Peyer's patch (tissue), 4 donors: ENCODE measurements at regions not wholly inside any gene's neighbourhood (a gene's known extent, or its start where the extent isn't known, plus 50 kb on each side); places are given as distances from the start of the nearest gene placed in this dataset.

ENCODE experiments used
- DNase-seq, 3 donors: peaks; one replicate each; pipeline ENCODE4 v3.0.0-alpha.2; 2017 to 2019
- H3K27ac ChIP-seq, 4 donors: fragments of 200-600 bp; sonication (generic); one replicate each; pipeline ENCODE4 v1.5.1; 2016 to 2019
- H3K27me3 ChIP-seq, 2 donors: fragments of 200-600 bp; sonication (generic); one replicate each; pipeline ENCODE4 v1.5.1; 2019
- H3K36me3 ChIP-seq, 3 donors: fragments of 200-600 bp; sonication (generic); one replicate each; pipeline ENCODE4 v1.5.1; 2016 to 2019
- H3K4me1 ChIP-seq, 4 donors: fragments of 200-600 bp; sonication (generic); one replicate each; pipeline ENCODE4 v1.5.1; 2016 to 2019
- H3K4me3 ChIP-seq, 4 donors: fragments of 200-600 bp; sonication (generic); 1 replicate in 3 of 4; 2 replicates in 1 of 4; pipeline ENCODE4 v1.5.1; 2016 to 2019; ENCODE audit warnings: mild to moderate bottlenecking in 1 of 4
- H3K9me3 ChIP-seq, 4 donors: fragments of 200-600 bp; sonication (generic); one replicate each; pipeline ENCODE4 v1.5.1; 2016 to 2019; ENCODE audit warnings: mild to moderate bottlenecking in 1 of 4
- POLR2A ChIP-seq, 2 donors: fragments of 450-650 bp; IDR thresholded peaks; one replicate each; pipeline ENCODE4 v1.5.1; 2017; ENCODE audit warnings: antibody characterized with exemption in 2 of 2, mild to moderate bottlenecking in 2 of 2, moderate library complexity in 2 of 2
- TF ChIP-seq, protein P1 (sequence below), 6 experiments: fragments of 450-650 bp in 4 of 6; fragments of 200-600 bp in 2 of 6; sonication (generic) in 1 of 6; IDR thresholded peaks; one replicate each; pipeline ENCODE4 v1.5.1; 2017 to 2019; ENCODE audit warnings: antibody characterized with exemption in 6 of 6, mild to moderate bottlenecking in 3 of 6, moderate library complexity in 1 of 6

DNA sequence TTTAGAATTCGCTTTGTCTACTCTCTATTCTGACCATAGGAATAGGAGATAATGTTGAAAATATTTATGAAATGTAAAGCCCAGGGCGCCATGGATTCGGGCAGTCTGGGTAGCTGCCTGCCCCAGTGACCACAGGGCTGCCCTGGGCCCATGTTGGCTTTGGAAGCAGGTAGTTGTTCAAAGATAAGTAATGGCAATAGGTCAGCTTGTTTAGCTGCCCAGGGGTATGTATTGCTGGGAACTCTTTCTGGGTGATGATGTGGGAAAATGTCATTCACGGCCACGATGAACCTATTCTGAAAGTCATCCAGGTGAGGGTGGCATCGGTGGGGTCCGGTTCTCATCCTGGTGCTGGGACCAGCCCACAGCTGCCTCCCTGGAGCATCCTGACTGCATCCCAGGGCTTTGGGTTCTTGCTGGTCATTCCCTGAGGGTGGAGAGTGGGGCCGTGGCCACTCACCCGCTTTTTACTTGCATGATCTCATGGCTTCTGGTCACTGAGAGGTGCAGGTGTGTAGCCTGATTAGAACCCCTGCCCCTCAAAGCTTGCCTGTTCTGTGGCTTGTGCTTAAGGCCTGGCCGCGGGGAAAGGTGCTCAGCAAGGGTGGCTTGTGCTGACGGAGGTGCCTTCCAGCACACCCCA, 102.8 kb downstream of the ERMARD start:
- Histone ChIP-seq H3K36me3 (no peaks in the 10 kb centered on the region), H3K4me1 (no peaks in the 10 kb centered on the region), H3K9me3 (peaks cover 0 to 12% (median 0%) of the 10 kb centered on the region in 4 donors), H3K4me3 (no peak overlapping the region), H3K27ac (no peak overlapping the region), H3K27me3 (no peaks in the 10 kb centered on the region)
- TF ChIP-seq POLR2A (IDR thresholded peaks at IDR 0.05): no peak
- TF ChIP-seq, protein P1, sequence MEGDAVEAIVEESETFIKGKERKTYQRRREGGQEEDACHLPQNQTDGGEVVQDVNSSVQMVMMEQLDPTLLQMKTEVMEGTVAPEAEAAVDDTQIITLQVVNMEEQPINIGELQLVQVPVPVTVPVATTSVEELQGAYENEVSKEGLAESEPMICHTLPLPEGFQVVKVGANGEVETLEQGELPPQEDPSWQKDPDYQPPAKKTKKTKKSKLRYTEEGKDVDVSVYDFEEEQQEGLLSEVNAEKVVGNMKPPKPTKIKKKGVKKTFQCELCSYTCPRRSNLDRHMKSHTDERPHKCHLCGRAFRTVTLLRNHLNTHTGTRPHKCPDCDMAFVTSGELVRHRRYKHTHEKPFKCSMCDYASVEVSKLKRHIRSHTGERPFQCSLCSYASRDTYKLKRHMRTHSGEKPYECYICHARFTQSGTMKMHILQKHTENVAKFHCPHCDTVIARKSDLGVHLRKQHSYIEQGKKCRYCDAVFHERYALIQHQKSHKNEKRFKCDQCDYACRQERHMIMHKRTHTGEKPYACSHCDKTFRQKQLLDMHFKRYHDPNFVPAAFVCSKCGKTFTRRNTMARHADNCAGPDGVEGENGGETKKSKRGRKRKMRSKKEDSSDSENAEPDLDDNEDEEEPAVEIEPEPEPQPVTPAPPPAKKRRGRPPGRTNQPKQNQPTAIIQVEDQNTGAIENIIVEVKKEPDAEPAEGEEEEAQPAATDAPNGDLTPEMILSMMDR (IDR thresholded peaks at IDR 0.05): no peak
- no peak for DNase-seq

DNA sequence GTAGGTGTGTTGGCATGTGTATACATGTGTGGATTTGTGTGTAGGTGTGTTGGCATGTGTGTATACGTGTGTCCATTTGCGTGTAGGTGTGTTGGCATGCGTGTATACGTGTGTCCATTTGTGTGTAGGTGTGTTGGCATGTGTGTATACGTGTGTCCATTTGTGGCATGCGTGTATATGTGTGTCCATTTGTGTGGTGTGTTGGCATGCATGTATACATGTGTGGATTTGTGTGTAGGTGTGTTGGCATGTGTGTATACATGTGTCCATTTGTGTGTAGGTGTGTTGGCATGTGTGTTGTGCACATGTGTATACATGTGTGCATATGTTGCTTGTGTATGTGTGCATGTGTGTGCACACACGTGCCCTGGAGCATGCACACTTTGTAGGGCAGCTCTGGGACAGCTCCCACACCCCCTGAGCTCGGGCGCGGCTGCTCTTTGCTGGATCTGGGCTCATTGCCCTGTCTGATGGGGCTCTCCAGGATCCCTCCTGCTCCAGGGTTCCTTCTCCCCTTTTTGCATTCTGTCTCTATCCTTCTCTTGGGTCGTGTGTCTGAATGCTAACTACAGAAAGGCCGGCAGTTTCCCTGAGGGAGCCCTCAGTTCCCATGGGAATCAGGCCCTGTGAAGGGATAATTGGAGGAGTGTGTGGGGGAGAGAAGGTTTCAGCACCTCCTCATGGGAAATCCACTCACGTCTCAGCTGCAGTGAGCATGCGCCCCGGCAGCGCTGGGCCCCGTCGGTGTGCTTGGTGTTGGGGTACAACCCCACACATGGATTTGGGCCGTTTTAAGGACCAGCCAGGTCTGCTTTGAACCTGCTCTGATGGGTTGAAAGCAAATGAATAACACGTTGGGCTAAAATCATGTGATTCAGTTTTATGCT, 102.0 kb downstream of the ERMARD start:
- no peak overlapping the region for H3K4me3 ChIP-seq
- TF ChIP-seq, protein P1 (IDR thresholded peaks at IDR 0.05): no peak
- H3K27ac ChIP-seq: no peak overlapping the region
- H3K36me3 ChIP-seq: no peaks in the 10 kb centered on the region
- H3K9me3 ChIP-seq: peaks cover 0 to 12% (median 0%) of the 10 kb centered on the region in 4 donors
- H3K27me3 ChIP-seq: no peaks in the 10 kb centered on the region
- no peaks in the 10 kb centered on the region for H3K4me1 ChIP-seq
- DNase-seq: no peak

DNA sequence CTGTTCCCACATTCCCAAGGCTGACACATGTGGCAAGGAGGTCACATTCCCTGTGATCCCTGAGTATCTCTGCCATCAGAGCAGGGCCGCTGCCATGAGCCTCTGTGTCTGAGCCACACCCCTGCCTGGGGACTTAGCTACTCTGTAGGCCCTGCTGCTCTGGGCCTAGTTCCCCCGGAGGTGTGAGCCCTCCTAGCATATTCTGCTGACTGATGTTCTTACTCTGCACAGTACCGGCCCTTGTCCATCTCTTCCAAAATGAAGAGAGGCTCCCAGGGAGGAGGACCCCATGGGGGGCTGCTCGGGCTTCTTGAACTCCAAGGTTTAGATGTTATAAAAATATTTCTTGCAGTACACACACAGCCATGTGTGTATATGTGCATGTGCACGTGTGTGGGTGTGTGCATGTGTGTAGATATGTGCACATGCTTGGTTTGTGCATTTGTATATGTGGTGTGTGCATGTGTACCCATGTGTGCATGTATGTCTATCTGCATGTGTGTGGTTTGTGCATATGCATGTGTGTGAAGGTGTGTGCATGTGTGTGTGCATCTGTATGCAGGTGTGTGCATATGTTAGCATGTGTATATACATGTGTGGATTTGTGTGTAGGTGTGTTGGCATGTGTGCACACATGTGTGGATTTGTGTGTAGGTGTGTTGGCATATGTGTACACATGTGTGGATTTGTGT, 101.2 kb downstream of the ERMARD start:
- Histone ChIP-seq H3K4me3 (no peak overlapping the region), H3K27me3 (no peaks in the 10 kb centered on the region), H3K27ac (peak overlapping the region in 3 of 4 donors; percentile 25 to 56 (median 27)), H3K9me3 (peaks cover 0 to 4% (median 0%) of the 10 kb centered on the region in 4 donors), H3K36me3 (no peaks in the 10 kb centered on the region), H3K4me1 (no peaks in the 10 kb centered on the region)
- DNase-seq: no peak
- TF ChIP-seq, protein P1 (IDR thresholded peaks at IDR 0.05): no peak
- TF ChIP-seq POLR2A (IDR thresholded peaks at IDR 0.05): no peak

DNA sequence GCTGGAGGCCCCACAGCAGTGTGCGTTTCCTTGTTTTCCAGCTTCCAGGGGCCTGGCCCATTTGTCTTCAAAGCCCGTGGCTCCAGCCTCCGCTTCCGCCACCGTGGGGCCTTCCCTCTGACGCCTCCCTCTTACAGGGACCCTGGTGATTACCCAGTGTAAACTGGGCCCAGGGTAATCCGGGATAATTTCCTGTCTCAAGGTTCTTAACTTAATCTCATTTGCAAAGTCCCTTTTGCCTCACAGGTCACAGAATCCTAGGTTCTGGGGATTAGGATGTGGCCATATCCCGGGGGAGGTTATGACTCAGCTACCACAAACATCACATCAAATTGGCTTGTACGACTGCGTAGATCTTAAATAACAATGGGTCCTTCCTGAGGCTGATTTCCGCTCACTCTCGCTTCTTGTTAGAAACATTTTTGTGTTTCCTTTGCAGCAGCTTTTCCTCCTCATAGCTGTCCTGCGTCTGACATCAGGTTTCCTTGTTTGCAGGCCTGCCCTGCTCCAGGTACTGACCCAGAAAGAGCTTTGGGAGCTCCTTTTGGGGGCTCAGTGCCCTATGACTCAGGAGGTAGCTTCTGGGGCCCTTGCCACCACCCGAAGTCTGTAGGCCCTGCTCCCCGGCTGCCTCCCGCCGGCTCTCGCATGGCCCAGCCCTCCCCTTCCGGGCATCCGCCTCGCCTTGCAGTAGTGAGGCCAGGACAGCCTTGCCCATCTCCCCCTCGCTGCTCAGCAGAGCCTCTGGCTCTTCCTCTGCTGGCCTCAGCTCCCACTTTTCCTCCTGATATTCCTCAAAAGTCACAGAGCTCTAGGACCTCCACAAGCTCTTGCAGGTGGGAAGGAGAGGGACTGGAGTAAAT, 100.5 kb downstream of the ERMARD start:
- DNase-seq: no peak

More for the DNA sequence above, 100.5 kb downstream of the ERMARD start:
- Histone ChIP-seq H3K4me1 (no peaks in the 10 kb centered on the region), H3K4me3 (no peak overlapping the region), H3K27ac (peak overlapping the region in 3 of 4 donors; percentile 25 to 56 (median 27)), H3K27me3 (no peaks in the 10 kb centered on the region), H3K9me3 (no peaks in the 10 kb centered on the region), H3K36me3 (no peaks in the 10 kb centered on the region)
- no peak for TF ChIP-seq POLR2A (IDR thresholded peaks at IDR 0.05)
- TF ChIP-seq, protein P1 (IDR thresholded peaks at IDR 0.05): no peak
